NCI-H1105 treated with DMSO at 0.1 percent for 48 hours (cell line): ENCODE measurements at regions not wholly inside any gene's neighbourhood (a gene's known extent, or its start where the extent isn't known, plus 50 kb on each side); places are given as distances from the start of the nearest gene placed in this dataset.
"Not testable (repeated sequence)": the region's sequence is repeated elsewhere in the genome, so short reads cannot be mapped to it uniquely, and the experiment has no call there.

Experiments used
- DNase-seq: peaks from one replicate; lab custom pipeline; 2025; lab: John Stamatoyannopoulos, UW

DNA sequence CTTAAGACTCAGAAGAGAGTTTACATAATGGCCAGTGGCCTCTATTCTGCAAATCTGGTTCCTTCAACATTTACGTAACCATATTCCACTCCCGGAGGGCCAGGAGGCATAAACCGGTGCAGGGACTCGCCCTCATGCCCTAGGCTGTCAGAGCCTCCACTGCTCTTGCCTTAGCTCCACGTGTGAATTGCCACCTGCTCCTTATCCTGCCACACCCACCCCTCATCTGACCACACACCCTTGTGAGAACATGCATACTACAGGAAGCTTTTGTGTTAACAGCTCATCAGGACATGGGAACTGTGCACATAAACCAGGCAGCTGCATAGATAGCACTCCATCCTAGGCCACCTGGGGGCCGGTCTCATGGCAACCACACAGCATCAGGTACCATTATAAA is 146.7 kb upstream of the PFKP start:
- DNase-seq, result no peak

- no peak for DNase-seq
Measured at GRCh38 chr10:2920168-2920567, 147.2 kb upstream of the PFKP start.

DNA sequence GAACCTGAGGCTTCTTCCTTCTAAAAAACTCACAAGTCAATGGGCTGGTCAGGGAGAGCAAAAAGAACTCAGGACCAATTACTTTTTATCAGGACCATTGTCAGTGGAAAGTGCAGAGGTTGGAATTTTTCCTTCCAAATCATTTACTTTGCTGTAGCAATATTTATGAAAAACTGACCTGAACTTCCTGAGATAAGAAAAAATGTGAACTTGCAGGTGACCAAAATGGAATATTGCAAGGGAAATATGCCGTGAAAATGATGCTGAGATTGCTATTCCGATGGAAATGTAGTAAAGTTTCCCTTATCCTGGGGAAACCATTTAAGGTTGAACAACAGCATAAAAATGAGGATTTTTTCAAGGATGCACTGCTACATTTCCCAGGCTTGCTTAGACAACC is 148.3 kb upstream of the PFKP start:
- DNase-seq, result no peak

- DNase-seq, result no peak
Measured at GRCh38 chr10:2918489-2918888, 148.9 kb upstream of the PFKP start.

DNA sequence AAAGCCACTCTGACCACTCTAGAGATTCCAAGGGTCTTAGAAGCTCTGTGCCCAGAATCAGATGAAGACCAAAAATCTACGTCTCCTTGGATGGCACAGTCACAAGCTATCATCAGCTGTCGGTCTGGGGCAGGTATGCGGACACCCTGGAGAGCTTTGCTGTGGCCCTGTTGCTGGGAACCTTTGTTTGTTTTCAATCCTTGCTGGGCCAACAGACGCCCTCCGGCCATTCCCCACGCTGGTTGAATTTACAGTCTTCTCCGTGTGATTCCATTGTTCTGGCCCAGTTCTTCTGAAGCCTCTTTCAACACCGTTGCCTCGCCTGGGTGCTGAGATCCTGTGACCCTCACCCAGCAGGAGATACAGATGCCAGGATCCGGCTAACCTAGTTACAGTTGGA is 149.4 kb upstream of the PFKP start:
- no peak for DNase-seq

- no peak for DNase-seq
Measured at GRCh38 chr10:2915412-2915811, 151.9 kb upstream of the PFKP start.

DNA sequence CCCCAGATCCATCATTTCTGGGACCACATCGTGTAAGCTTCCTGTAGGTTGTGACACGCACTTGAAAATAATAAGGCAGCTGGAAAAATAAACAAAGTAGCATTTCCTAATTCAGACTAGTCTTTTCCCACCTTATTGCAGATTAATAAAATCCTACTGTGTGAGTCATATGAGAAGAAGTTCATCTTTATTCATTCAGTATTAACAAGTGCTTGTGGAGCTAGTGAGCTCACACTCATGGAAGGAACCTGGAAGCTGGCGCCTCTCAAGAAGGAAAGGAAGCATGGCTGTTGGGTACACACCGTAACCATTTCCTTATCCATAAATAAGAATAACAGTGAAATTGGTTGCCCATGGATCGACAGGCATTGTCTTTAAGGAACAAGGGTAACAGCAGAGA is 152.6 kb upstream of the PFKP start:
- DNase-seq, result no peak

DNA sequence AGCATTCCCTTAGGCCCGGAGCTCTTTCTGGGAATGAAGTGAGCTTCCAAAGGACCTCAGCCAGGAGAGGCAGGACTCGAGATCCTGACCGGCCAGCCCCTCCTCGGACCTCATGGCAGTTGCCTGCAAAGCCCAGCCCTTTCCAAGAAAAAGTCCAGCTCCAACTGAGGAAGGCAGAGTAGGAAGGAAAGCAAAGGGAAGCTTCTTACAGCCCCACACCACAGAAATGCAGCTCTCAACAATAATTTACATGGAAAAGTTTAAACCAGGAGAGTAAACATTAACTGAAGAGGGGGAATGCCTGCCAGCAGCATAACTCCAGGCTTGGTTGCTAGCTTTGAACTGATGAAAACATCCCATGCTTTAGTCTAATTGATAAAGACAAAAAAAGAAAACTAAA is 153.9 kb upstream of the PFKP start:
- DNase-seq, result no peak

- no peak for DNase-seq
Measured at GRCh38 chr10:2910656-2911055, 156.7 kb upstream of the PFKP start.

DNA sequence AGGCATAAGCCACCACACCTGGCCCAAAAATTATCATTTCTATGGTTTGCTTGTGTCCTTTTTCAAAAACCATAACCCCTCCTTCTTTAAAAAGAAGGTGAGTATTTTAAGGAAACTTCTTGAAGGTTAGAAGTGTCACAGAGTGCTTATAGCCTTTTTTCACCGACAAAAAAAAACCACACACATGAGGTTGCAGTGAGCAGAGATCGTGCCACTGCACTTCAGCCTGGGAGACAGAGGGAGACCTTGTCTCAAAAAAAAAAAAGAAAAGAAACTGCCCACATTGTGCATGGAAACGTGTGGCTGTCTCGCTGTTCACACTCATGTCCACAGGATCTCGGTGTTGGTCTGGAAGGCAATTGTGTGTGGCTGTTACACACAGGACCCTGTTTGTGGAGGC is 157.4 kb upstream of the PFKP start:
- no peak for DNase-seq

- DNase-seq, result no peak
Measured at GRCh38 chr10:2908851-2909630, 158.3 kb upstream of the PFKP start.

DNA sequence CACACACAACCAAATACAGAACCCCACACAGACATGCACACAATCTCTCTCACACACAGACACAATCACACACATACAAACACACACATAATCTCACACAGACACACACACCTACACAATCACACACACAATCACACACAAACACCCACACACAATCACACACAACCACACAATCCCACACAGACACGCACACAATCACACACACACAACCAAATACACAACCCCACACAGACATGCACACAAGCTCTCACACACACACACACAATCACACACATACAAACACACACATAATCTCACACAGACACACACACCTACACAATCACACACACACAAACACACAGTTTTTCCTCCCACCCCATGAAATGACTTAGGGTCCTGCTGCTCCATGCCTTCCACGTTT is 160.4 kb upstream of the PFKP start:
- no peak for DNase-seq

DNA sequence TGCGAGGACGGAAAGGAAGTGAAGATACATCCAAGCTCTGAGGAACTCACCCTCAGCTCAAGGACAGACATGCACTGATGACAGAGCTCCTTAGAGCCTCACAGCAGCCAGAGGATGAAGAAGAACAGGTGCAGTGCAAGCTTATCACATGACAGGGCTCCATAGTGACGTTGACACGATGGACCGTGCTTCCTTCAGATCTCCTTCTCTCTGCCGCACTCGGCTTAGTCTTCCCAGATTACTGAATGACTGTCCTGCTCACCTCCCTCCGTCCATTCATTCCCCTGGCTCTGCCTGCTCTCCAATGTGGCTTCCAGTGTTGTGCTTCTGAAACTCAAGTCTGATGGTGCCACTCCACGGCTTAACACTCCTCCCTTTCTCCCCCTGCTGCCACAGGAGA is 161.5 kb upstream of the PFKP start:
- DNase-seq, result no peak

DNA sequence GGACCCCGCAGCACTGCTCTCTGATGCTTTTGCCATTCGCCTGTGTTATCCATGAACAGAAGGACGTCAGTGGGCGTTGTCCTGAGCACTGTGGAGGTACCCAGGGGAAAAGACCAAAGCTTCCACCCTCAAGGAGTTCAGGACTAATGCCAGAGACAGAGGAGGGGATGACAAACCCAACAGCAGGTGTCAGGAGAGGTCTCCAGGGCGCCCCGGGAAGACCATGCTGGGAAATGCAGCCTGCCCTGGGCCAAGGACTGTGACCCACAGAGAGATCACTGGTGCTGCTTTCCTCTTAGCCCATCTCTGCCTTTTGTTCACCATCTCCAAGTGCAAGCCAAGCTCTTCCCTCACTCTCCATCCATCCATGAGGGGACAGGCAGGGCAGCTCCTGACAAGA is 166.8 kb upstream of the PFKP start:
- no peak for DNase-seq

GRCh38 chr10:2899246-2899951 is 167.9 kb upstream of the PFKP start:
- DNase-seq, result no peak

- DNase-seq, result no peak
Measured at GRCh38 chr10:2898509-2898860, 168.9 kb upstream of the PFKP start.

DNA sequence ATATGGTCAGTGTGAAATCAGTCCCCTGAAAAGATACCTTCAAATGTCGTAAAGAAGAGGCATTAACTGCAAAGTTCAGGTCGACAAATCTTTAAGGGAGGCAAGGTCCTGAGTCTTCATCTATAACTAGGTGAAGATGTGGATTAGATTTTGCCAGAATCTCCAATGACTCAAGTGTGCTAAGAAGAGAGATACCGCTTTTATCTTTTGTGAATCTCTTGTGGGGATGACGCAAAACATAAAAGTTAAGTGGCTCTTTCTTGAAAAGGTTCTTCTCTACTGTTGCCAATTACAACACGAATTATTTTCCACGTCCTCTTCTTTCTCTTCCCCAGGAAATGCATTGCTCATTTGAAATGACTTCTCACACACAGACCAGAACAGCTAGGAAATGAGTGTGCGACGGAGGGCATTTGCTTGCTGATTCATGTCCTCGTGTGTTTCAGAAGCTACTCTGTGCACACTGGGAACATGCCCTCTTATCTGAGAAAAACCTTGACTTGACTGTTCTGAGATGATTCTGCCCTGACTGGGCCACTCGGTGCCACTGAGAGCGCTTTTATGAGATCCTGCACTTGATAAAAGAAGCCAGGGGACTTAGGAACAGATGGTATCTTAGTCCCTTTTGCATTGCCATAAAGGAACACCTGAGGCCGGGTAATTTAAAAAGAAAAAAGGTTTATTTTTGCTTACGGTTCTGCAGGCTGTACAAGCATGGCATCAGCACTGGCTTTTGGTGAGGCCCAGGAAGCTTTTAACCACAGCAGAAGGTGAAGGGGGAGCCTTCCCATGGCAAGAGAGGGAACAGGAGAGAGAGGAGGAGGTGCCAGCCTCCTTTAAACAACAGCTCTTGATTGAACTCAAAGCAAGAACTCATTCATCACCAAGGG is 169.5 kb upstream of the PFKP start:
- no peak for DNase-seq

DNA sequence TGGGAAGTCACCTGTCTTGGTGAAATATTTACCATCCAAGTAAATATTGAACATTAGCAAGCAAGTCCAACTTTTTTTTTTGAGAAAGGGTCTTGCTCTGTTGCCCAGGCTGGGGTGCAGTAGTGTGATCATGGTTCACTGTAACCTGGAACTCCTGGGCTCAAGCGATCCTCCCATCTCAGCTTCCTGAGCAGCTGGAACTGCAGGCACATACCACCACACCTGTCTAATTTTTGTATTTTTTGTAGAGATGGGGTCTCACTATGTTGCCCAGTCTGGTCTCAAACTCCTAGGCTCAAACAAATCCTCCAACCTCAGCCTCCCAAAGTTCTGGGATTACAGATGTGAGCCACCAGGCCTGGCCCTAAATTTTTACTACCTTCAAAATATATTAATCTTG is 171.0 kb upstream of the PFKP start:
- not testable (repeated sequence) for DNase-seq

- DNase-seq, result no peak
Measured at GRCh38 chr10:2895594-2896196, 171.7 kb upstream of the PFKP start.

DNA sequence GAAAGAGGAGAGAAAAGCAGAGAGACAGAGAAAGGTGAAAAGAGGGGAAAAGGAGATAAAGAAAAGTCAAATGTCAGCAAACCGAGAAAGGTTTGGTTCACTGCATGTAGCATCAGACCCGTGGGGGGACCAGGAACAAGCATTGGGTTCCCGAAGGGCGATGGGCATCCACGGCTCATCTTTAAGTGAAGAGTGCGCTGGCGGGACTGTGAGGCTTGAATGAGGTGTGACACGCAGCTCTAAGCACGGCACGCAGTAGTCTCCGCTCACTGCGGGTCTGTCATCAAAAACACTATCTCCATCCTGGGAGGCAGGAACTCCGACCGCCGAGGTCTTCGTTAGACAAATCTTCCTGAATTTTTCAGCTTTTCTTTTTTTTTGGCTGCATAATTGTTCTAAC is 173.4 kb upstream of the PFKP start:
- DNase-seq, result no peak

DNA sequence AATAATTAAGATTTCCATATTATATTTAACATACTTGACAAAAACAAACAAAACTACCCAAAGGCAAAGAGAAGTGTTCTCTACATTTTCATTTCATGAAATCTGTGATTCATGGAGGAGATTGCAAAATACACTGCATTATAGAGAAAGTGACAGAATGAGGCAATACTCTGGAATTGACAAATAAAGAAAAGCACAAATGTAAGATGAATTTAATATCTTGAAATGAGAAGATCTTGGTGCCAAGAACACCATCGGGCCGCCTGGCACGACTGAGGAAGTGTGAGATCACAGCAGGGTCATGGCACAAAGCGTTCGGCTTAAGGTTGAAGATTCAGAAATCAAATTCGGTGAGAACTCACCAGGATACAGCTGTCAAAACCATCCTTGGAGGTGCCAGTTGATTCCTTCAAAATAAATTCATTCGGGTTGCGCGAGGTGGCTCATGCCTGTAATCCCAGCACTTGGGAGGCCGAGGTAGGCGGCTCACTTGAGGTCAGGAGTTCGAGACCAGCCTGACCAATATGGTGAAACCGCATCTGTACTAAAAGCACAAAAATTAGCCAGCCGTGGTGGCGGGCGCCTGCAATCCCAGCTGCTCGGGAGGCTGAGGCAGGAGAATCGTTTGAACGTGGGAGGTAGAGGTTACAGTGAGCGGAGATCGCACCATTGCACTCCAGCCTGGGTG is 174.0 kb upstream of the PFKP start:
- DNase-seq, result no peak

DNA sequence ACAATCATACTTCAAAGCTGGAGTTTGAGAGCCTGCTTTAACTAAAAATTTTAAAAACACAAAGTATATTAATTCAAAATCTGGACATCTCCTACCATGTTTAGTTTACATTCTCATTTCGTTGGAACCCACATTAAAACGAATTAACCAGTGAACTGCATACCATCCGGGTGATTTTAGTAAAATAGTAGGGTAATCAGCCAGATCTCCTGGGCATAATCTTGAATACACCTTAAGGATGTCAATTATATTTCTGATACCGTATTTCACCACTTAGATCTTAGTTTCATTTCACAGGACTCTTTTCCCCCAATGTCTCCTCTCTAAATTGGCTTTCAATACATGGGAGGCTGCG is 175.6 kb upstream of the PFKP start:
- DNase-seq, result no peak
